GM12878 (cell line): ENCODE measurements at regions not wholly inside any gene's neighbourhood (a gene's known extent, or its start where the extent isn't known, plus 50 kb on each side); places are given as distances from the start of the nearest gene placed in this dataset.

Source experiments
- ATAC-seq: fragments of 200-7000 bp; cut with Tn5 transposase; 3 replicates; pipeline ENCODE4 v1.9.1; 2020; ENCODE audit warnings: mild to moderate bottlenecking, moderate library complexity
- BruUV-seq: library from RNA; stranded (reverse); fragments of 400-500 nt; replicated peaks from 2 replicates; lab custom pipeline; 2021; lab: Mats Ljungman, UMichigan
- CTCF ChIA-PET: fragments of 300-600 bp; sonication (Branson Sonifier 250); formaldehyde crosslinking; extraction: SDS; loops from one replicate; lab custom pipeline; 2021; ENCODE audit warnings: inconsistent platforms; lab: Yijun Ruan, JAX
- POLR2A ChIA-PET: fragments of 350-600 bp; formaldehyde crosslinking; extraction: SDS; loops from one replicate; lab custom pipeline; 2021; ENCODE audit warnings: inconsistent platforms; lab: Charles Lee
- RAD21 ChIA-PET: fragments of 300-600 bp; sonication (Branson Sonifier 250); formaldehyde crosslinking; loops from one replicate; lab custom pipeline; 2023; ENCODE audit warnings: antibody characterized with exemption; ENCODE audit not compliant: unreplicated experiment; lab: Charles Lee
- SMC1A ChIA-PET: fragments of 300-600 bp; sonication (Branson Sonifier 250); formaldehyde crosslinking; loops from one replicate; lab custom pipeline; 2023; ENCODE audit not compliant: unreplicated experiment, uncharacterized antibody; lab: Charles Lee
- DNase-seq: peaks from one replicate; pipeline ENCODE4 v3.0.0-alpha.2; 2011; ENCODE audit warnings: low read depth, low spot score
- FAIRE-seq: peaks from 3 replicates; lab custom pipeline; 2011; peaks lifted over from hg19 to GRCh38; lab: Jason Lieb, UNC
- H2AFZ ChIP-seq: 2 replicates; pipeline ENCODE4 v1.6.0; 2011; ENCODE audit warnings: low read depth, low read length, control low read depth; ENCODE audit not compliant: control insufficient read depth
- H3K27ac ChIP-seq: 2 replicates; pipeline ENCODE4 v1.5.1; 2011; ENCODE audit warnings: control low read depth; ENCODE audit not compliant: control insufficient read depth, insufficient read depth
- H3K27me3 ChIP-seq, 2 experiments: replicated peaks in 1 of 2; 2 replicates each; pipeline versions ENCODE4 v1.6.0 to v1.6.1; 2011; ENCODE audit warnings: low read length in 1 of 2; ENCODE audit not compliant: control insufficient read depth in 2 of 2, insufficient read depth in 2 of 2
- H3K36me3 ChIP-seq, 2 experiments: 2 replicates each; pipeline ENCODE4 v1.5.1; 2011; ENCODE audit warnings: low read length in 1 of 2; ENCODE audit not compliant: control insufficient read depth in 2 of 2, insufficient read depth in 2 of 2
- H3K4me1 ChIP-seq: 2 replicates; pipeline ENCODE4 v1.6.1; 2011; ENCODE audit warnings: mild to moderate bottlenecking, low read length, moderate library complexity, mixed read lengths; ENCODE audit not compliant: control insufficient read depth, insufficient read depth
- H3K4me2 ChIP-seq: 2 replicates; pipeline ENCODE4 v1.6.0; 2011; ENCODE audit warnings: control low read depth; ENCODE audit not compliant: control insufficient read depth, insufficient read depth
- H3K4me3 ChIP-seq: fragments of 200-600 bp; sonication (generic); 2 replicates; pipeline ENCODE4 v1.5.1; 2016
- H3K79me2 ChIP-seq: 2 replicates; pipeline ENCODE4 v1.6.0; 2011; ENCODE audit warnings: low read length; ENCODE audit not compliant: control insufficient read depth, insufficient read depth
- H3K9ac ChIP-seq: 2 replicates; pipeline ENCODE4 v1.8.0; 2011; ENCODE audit warnings: low read length, control low read depth, mixed read lengths; ENCODE audit not compliant: control insufficient read depth, insufficient read depth
- H3K9me3 ChIP-seq: replicated peaks from 3 replicates; pipeline ENCODE4 v1.5.1; 2011; ENCODE audit warnings: mild to moderate bottlenecking, low read length; ENCODE audit not compliant: control insufficient read depth, insufficient read depth
- H4K20me1 ChIP-seq: 2 replicates; pipeline ENCODE4 v1.6.0; 2011; ENCODE audit not compliant: control insufficient read depth, insufficient read depth
- ASH2L ChIP-seq: fragments of 300-600, 200-600 bp; sonication (generic); IDR thresholded peaks from 2 replicates; pipeline ENCODE4 v1.6.1; 2017; ENCODE audit warnings: low read depth, mild to moderate bottlenecking, borderline replicate concordance
- EGR1 ChIP-seq, 2 experiments: IDR thresholded peaks; 1 replicate in 1 of 2; 2 replicates in 1 of 2; pipeline ENCODE4 v1.6.1; 2011 to 2012; ENCODE audit warnings: low read depth in 2 of 2, low read length in 2 of 2, borderline replicate concordance in 1 of 2, mild to moderate bottlenecking in 1 of 2, moderate library complexity in 1 of 2
- EZH2 ChIP-seq: IDR thresholded peaks from 2 replicates; pipeline ENCODE4 v1.6.1; 2012; ENCODE audit warnings: low read depth, mild to moderate bottlenecking, control low read depth, inconsistent platforms, low read length, borderline replicate concordance; ENCODE audit not compliant: control insufficient read depth
- IRF4 ChIP-seq: IDR thresholded peaks from 2 replicates; pipeline ENCODE4 v1.6.1; 2011; ENCODE audit warnings: low read depth, low read length
- KAT2A ChIP-seq: conservative IDR thresholded peaks from 2 replicates; pipeline ENCODE4 v1.6.1; 2011; ENCODE audit warnings: low read depth, low read length; ENCODE audit not compliant: control insufficient read depth
- KLF5 ChIP-seq: fragments of 450-650 bp; IDR thresholded peaks from 2 replicates; pipeline ENCODE4 v1.6.1; 2014; ENCODE audit warnings: mild to moderate bottlenecking; ENCODE audit not compliant: partially characterized antibody
- MTA3 ChIP-seq: IDR thresholded peaks from 2 replicates; pipeline ENCODE4 v1.6.1; 2012; ENCODE audit warnings: low read length, inconsistent platforms, borderline replicate concordance
- SP1 ChIP-seq: IDR thresholded peaks from one replicate; pipeline ENCODE4 v1.6.1; 2011; ENCODE audit warnings: low read depth, low read length
- STAT1 ChIP-seq: fragments of 450-650 bp; conservative IDR thresholded peaks from 2 replicates; pipeline ENCODE4 v1.6.1; 2014; ENCODE audit warnings: antibody characterized with exemption, mild to moderate bottlenecking
- TCF3 ChIP-seq: IDR thresholded peaks from 2 replicates; pipeline ENCODE4 v1.6.1; 2012; ENCODE audit warnings: low read depth, mild to moderate bottlenecking, low read length, borderline replicate concordance; ENCODE audit not compliant: insufficient read depth
- WGBS: methylation state at CpG from one replicate; pipeline ENCODE4 v1.1.6; 2016; ENCODE audit warnings: low lambda C conversion rate; ENCODE audit not compliant: insufficient replicate concordance, insufficient coverage; ENCODE audit errors: missing lambda C conversion rate; 5-methylcytosine and 5-hydroxymethylcytosine counted together
- in situ Hi-C: fragments of 300-500 bp; cut with MboI; formaldehyde crosslinking; loops from 9 replicates; pipeline ENCODE4 v1.14.3; 2018; ENCODE audit warnings: mixed read lengths
- intact Hi-C: fragments of 100-400 bp; cut with micrococcal nuclease; formaldehyde crosslinking; loops from one replicate; pipeline ENCODE4 v1.14.2; 2022; ENCODE audit not compliant: unreplicated experiment
- TF ChIP-seq, protein P1 (sequence below): fragments of 450-650 bp; IDR thresholded peaks from 2 replicates; pipeline ENCODE4 v1.6.1; 2017; ENCODE audit warnings: mild to moderate bottlenecking
- TF ChIP-seq, protein P2 (sequence below): fragments of 450-650 bp; IDR thresholded peaks from 2 replicates; pipeline ENCODE4 v1.6.1; 2018; ENCODE audit warnings: borderline replicate concordance, mild to moderate bottlenecking; ENCODE audit not compliant: partially characterized antibody

DNA sequence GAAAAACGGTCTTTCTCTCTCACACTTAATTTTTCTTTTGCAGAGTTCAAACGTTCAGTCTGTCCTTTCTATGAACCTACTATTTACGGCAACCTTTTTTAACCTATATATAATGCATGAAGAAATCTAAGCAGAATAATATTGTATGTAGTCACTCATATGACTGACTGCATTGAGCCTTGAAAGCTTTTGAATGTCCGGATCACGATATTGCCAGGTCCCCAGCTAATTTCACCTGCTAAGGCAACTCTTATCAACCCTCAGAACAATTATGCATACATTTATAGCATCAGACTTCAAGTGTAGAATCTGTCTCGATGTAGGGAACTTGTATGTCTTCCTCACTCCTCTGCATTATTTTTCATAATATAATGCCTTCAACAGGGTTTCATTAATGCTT, 1083.8 kb upstream of the KLHL29 start (continued):
- TF ChIP-seq, protein P1, sequence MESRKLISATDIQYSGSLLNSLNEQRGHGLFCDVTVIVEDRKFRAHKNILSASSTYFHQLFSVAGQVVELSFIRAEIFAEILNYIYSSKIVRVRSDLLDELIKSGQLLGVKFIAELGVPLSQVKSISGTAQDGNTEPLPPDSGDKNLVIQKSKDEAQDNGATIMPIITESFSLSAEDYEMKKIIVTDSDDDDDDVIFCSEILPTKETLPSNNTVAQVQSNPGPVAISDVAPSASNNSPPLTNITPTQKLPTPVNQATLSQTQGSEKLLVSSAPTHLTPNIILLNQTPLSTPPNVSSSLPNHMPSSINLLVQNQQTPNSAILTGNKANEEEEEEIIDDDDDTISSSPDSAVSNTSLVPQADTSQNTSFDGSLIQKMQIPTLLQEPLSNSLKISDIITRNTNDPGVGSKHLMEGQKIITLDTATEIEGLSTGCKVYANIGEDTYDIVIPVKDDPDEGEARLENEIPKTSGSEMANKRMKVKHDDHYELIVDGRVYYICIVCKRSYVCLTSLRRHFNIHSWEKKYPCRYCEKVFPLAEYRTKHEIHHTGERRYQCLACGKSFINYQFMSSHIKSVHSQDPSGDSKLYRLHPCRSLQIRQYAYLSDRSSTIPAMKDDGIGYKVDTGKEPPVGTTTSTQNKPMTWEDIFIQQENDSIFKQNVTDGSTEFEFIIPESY: no peak
- no peak for TF ChIP-seq IRF4

DNA sequence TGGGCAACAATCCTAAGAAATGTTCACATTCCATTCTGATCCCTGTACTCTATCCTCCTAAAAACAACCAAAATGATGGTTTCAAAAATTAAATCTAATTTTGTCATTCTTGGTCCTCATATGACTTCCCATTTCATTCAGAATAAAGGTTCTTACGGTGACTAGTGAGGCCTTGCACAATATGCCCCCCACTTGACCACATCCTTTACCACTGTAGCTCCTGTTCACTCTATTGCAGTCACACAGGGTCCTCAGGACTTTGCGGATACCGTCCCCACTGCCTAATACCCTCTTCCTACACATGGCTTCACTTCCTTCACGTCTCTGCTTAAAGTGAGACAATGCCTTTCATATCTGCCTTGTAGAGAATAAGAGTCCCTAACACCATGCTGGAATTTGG, 1058.7 kb upstream of the KLHL29 start:
- H3K27ac ChIP-seq: no peak overlapping the region
- FAIRE-seq (no peak), DNase-seq (no peak), ATAC-seq (no peak)
- POLR2A ChIA-PET: no interaction called here
- TF ChIP-seq ASH2L (no peak), STAT1 (no peak), SP1 (no peak), TCF3 (no peak), KLF5 (no peak), EZH2 (no peak), KAT2A (no peak), EGR1 (IDR thresholded peaks at IDR 0.05; ENCODE audit: borderline replicate concordance in 1 of 2, low read depth in 2 of 2, low read length in 2 of 2) (no peak), MTA3 (no peak)
- TF ChIP-seq, protein P1: no peak
- TF ChIP-seq, protein P2, sequence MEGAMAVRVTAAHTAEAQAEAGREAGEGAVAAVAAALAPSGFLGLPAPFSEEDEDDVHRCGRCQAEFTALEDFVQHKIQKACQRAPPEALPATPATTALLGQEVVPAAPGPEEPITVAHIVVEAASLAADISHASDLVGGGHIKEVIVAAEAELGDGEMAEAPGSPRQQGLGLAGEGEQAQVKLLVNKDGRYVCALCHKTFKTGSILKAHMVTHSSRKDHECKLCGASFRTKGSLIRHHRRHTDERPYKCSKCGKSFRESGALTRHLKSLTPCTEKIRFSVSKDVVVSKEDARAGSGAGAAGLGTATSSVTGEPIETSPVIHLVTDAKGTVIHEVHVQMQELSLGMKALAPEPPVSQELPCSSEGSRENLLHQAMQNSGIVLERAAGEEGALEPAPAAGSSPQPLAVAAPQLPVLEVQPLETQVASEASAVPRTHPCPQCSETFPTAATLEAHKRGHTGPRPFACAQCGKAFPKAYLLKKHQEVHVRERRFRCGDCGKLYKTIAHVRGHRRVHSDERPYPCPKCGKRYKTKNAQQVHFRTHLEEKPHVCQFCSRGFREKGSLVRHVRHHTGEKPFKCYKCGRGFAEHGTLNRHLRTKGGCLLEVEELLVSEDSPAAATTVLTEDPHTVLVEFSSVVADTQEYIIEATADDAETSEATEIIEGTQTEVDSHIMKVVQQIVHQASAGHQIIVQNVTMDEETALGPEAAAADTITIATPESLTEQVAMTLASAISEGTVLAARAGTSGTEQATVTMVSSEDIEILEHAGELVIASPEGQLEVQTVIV: no peak
- H2AFZ ChIP-seq: no peak overlapping the region
- no peaks in the 10 kb centered on the region for H3K36me3 ChIP-seq
- 32% methylated on average over 4 of the region's 4 CpGs for WGBS
- SMC1A ChIA-PET: no interaction called here
- H3K4me1 ChIP-seq: no peaks in the 10 kb centered on the region
- no peaks in the 10 kb centered on the region for H3K27me3 ChIP-seq
- H3K79me2 ChIP-seq: no peaks in the 10 kb centered on the region
- BruUV-seq: no TSS peak
- no peak overlapping the region for H3K4me3 ChIP-seq
- no peaks in the 10 kb centered on the region for H4K20me1 ChIP-seq
- CTCF ChIA-PET: no interaction called here
- H3K9me3 ChIP-seq: no peaks in the 10 kb centered on the region
- in situ Hi-C loops (no loop called here), intact Hi-C loops (no loop called here)
- no peak overlapping the region for H3K4me2 ChIP-seq
- RAD21 ChIA-PET: no interaction called here
- no peak overlapping the region for H3K9ac ChIP-seq
